K562 (cell line): ENCODE measurements at regions not wholly inside any gene's neighbourhood (a gene's known extent, or its start where the extent isn't known, plus 50 kb on each side); places are given as distances from the start of the nearest gene placed in this dataset.

Experiments used
- ATAC-seq: fragments of 200-7000 bp; cut with Tn5 transposase; 3 replicates; pipeline ENCODE4 v1.9.1; 2020; ENCODE audit warnings: moderate library complexity
- BruUV-seq: library from RNA; stranded (reverse); fragments of 400-500 nt; replicated peaks from 2 replicates; lab custom pipeline; 2021; lab: Mats Ljungman, UMichigan
- CTCF ChIA-PET: fragments of 300-600 bp; formaldehyde crosslinking; extraction: SDS; loops from one replicate; lab custom pipeline; 2021; ENCODE audit warnings: low intra/inter-chr PET ratio; lab: Yijun Ruan, JAX
- POLR2A ChIA-PET: fragments of 300-600, 350-650 bp; sonication (Branson Sonifier 250); formaldehyde crosslinking; extraction: SDS; loops from one replicate; lab custom pipeline; 2021; ENCODE audit warnings: antibody characterized with exemption, inconsistent platforms; lab: Yijun Ruan, JAX
- DNase-seq, 4 experiments: peaks; one replicate each; pipeline versions ENCODE4 v3.0.0 to v3.0.0-alpha.2; 2011 to 2018; ENCODE audit warnings: low spot score in 3 of 4, mixed read lengths in 3 of 4; ENCODE audit errors: extremely low read depth in 1 of 4
- FAIRE-seq: peaks from 2 replicates; lab custom pipeline; 2011; peaks lifted over from hg19 to GRCh38; lab: Jason Lieb, UNC
- H2AFZ ChIP-seq: 2 replicates; pipeline ENCODE4 v1.6.0; 2011; ENCODE audit warnings: low read depth, low read length, control low read depth, inconsistent platforms
- H3K27ac ChIP-seq: fragments of 200-600 bp; 3 replicates; pipeline ENCODE4 v1.8.0; 2011; ENCODE audit warnings: low read depth, mild to moderate bottlenecking, control low read depth, inconsistent platforms, low read length, moderate library complexity, mixed read lengths; ENCODE audit errors: extremely low read depth
- H3K27me3 ChIP-seq, 2 experiments: fragments of 300-600 bp in 1 of 2; 2 replicates in 1 of 2; 3 replicates in 1 of 2; pipeline versions ENCODE4 v1.6.0 to v1.8.0; 2011; ENCODE audit warnings: inconsistent platforms in 2 of 2, low read length in 2 of 2, mild to moderate bottlenecking in 1 of 2, mixed read lengths in 1 of 2, moderate library complexity in 1 of 2; ENCODE audit not compliant: control insufficient read depth in 2 of 2, insufficient read depth in 2 of 2
- H3K36me3 ChIP-seq: fragments of 300-600 bp; 3 replicates; pipeline ENCODE4 v1.8.0; 2011; ENCODE audit warnings: mild to moderate bottlenecking, low read length, inconsistent platforms; ENCODE audit not compliant: control insufficient read depth, insufficient read depth
- H3K4me1 ChIP-seq, 2 experiments: fragments of 200-600 bp in 1 of 2; replicated peaks in 1 of 2; 2 replicates in 1 of 2; 3 replicates in 1 of 2; pipeline versions ENCODE4 v1.5.1 to v1.8.0; 2011; ENCODE audit warnings: inconsistent platforms in 2 of 2, low read length in 2 of 2, mild to moderate bottlenecking in 1 of 2, mixed read lengths in 1 of 2, moderate library complexity in 1 of 2; ENCODE audit not compliant: control insufficient read depth in 2 of 2, insufficient read depth in 2 of 2
- H3K4me2 ChIP-seq: 2 replicates; pipeline ENCODE4 v1.6.1; 2011; ENCODE audit warnings: low read length, control low read depth, inconsistent platforms, mixed read lengths; ENCODE audit not compliant: insufficient read depth
- H3K4me3 ChIP-seq: fragments of 200-600 bp; sonication (generic), shearing (Covaris generic); 2 replicates; pipeline ENCODE4 v1.5.1; 2016; ENCODE audit warnings: control low read depth, inconsistent platforms
- H3K79me2 ChIP-seq: fragments of 200-600 bp; 3 replicates; pipeline ENCODE4 v1.8.0; 2011; ENCODE audit warnings: low read length, inconsistent platforms; ENCODE audit not compliant: control insufficient read depth, insufficient read depth
- H3K9ac ChIP-seq, 2 experiments: 2 replicates each; pipeline versions ENCODE4 v1.6.0 to v1.6.1; 2011; ENCODE audit warnings: low read depth in 2 of 2, low read length in 2 of 2, control low read depth in 1 of 2, inconsistent platforms in 1 of 2, mild to moderate bottlenecking in 1 of 2, mixed read lengths in 1 of 2; ENCODE audit not compliant: insufficient read depth in 1 of 2
- H3K9me1 ChIP-seq: one replicate; pipeline ENCODE4 v1.6.0; 2011; ENCODE audit warnings: inconsistent platforms, mild to moderate bottlenecking, low read length, moderate library complexity; ENCODE audit not compliant: control insufficient read depth, insufficient read depth
- H3K9me3 ChIP-seq: replicated peaks from 2 replicates; pipeline ENCODE4 v1.5.1; 2011; ENCODE audit warnings: low read depth, low read length, inconsistent platforms; ENCODE audit not compliant: control insufficient read depth, insufficient read depth
- H4K20me1 ChIP-seq: replicated peaks from 2 replicates; pipeline ENCODE4 v1.6.1; 2011; ENCODE audit warnings: low read length, inconsistent platforms, mixed read lengths; ENCODE audit not compliant: control insufficient read depth, insufficient read depth
- BHLHE40 ChIP-seq: IDR thresholded peaks from 2 replicates; pipeline ENCODE4 v1.6.1; 2011; ENCODE audit warnings: low read length, improper control_type of control experiment
- CBFA2T3 ChIP-seq: fragments of 450-650 bp; IDR thresholded peaks from 2 replicates; pipeline ENCODE4 v1.6.1; 2017
- CBFB ChIP-seq: sonication (generic); formaldehyde crosslinking; IDR thresholded peaks from 2 replicates; pipeline ENCODE4 v1.4.0; 2020; ENCODE audit warnings: mild to moderate bottlenecking, missing genetic modification reagents
- DPF2 ChIP-seq: fragments of 450-650 bp; IDR thresholded peaks from 2 replicates; pipeline ENCODE4 v1.6.1; 2016
- MEIS2 ChIP-seq: fragments of 450-650 bp; IDR thresholded peaks from 2 replicates; pipeline ENCODE4 v1.6.1; 2014; ENCODE audit warnings: mild to moderate bottlenecking; ENCODE audit not compliant: partially characterized antibody
- TAF15 ChIP-seq: fragments of 200-400 bp; formaldehyde crosslinking; IDR thresholded peaks from 2 replicates; pipeline ENCODE4 v1.6.1; 2017; ENCODE audit warnings: mild to moderate bottlenecking, low read depth, low read length, moderate library complexity
- TCF7L2 ChIP-seq: fragments of 150-350 bp; IDR thresholded peaks from 2 replicates; pipeline ENCODE4 v1.6.1; 2016; ENCODE audit warnings: low read depth, mild to moderate bottlenecking, low read length, moderate library complexity
- TEAD4 ChIP-seq, 2 experiments: sonication (generic) in 1 of 2; formaldehyde crosslinking in 1 of 2; IDR thresholded peaks; 2 replicates each; pipeline versions ENCODE4 v1.6.1 to v1.8.0; 2012 to 2022; ENCODE audit warnings: borderline replicate concordance in 1 of 2, inconsistent platforms in 1 of 2, low read length in 1 of 2, mild to moderate bottlenecking in 1 of 2, missing genetic modification reagents in 1 of 2
- XRCC5 ChIP-seq: fragments of 200-400 bp; formaldehyde crosslinking; IDR thresholded peaks from 2 replicates; pipeline ENCODE4 v1.6.1; 2017; ENCODE audit warnings: low read depth, mild to moderate bottlenecking, low read length
- ZBTB7A ChIP-seq: IDR thresholded peaks from 2 replicates; pipeline ENCODE4 v1.6.1; 2011; ENCODE audit warnings: low read depth, mild to moderate bottlenecking, low read length, moderate library complexity, borderline replicate concordance; ENCODE audit not compliant: control insufficient read depth
- ZNF184 ChIP-seq: sonication (generic); formaldehyde crosslinking; IDR thresholded peaks from 2 replicates; pipeline ENCODE4 v1.5.0; 2020; ENCODE audit warnings: missing genetic modification reagents
- ZNF445 ChIP-seq: fragments of 250-450 bp; sonication (Bioruptor Pico); IDR thresholded peaks from 2 replicates; pipeline ENCODE4 v1.4.0; 2020; ENCODE audit warnings: low read depth, mild to moderate bottlenecking, moderate library complexity
- ZNF609 ChIP-seq: sonication (generic); formaldehyde crosslinking; IDR thresholded peaks from 2 replicates; pipeline ENCODE4 v1.8.1; 2023; ENCODE audit warnings: missing genetic modification reagents, mild to moderate bottlenecking, borderline replicate concordance
- WGBS: fragments of 100-300 bp; shearing (Covaris generic); methylation state at CpG from one replicate; pipeline ENCODE4 v1.1.6; 2016; ENCODE audit warnings: low coverage, mixed read lengths; ENCODE audit not compliant: insufficient coverage; ENCODE audit errors: missing lambda C conversion rate; 5-methylcytosine and 5-hydroxymethylcytosine counted together
- in situ Hi-C: fragments of 300-500 bp; cut with MboI; formaldehyde crosslinking; loops from 4 replicates; pipeline ENCODE4 v1.15.0; 2018; ENCODE audit warnings: inconsistent platforms, mixed read lengths
- intact Hi-C: fragments of 100-400 bp; cut with micrococcal nuclease; formaldehyde crosslinking; loops from 2 replicates; pipeline ENCODE4 v1.14.2; 2022

GRCh38 chr9:78562021-78562420 lies 265.1 kb downstream of the PSAT1 start:
- BruUV-seq = no TSS peak
- FAIRE-seq (no peak), DNase-seq (no peak), ATAC-seq (no peak)
- WGBS = 0% methylated on average over 1 of the region's 1 CpG
- in situ Hi-C loops = no loop called here
- H3K4me2 ChIP-seq = no peak overlapping the region
- H3K36me3 ChIP-seq = no peaks in the 10 kb centered on the region
- H3K4me1 ChIP-seq = no peaks in the 10 kb centered on the region
- H3K9me1 ChIP-seq = no peaks in the 10 kb centered on the region
- H3K79me2 ChIP-seq = no peaks in the 10 kb centered on the region
- no peaks in the 10 kb centered on the region for H3K27me3 ChIP-seq
- H2AFZ ChIP-seq = no peak overlapping the region
- no peak overlapping the region for H3K27ac ChIP-seq
- H4K20me1 ChIP-seq = no peaks in the 10 kb centered on the region
- H3K4me3 ChIP-seq = no peak overlapping the region
- POLR2A ChIA-PET = no interaction called here
- no peak for TF ChIP-seq MEIS2
- no peak for TF ChIP-seq CBFA2T3
- no peak for TF ChIP-seq ZBTB7A
- TF ChIP-seq DPF2 = no peak
- TF ChIP-seq TAF15 = no peak
- no peak for TF ChIP-seq BHLHE40
- no peak for TF ChIP-seq TEAD4 (IDR thresholded peaks at IDR 0.05; ENCODE audit: low read length)
- no peak for TF ChIP-seq TEAD4 (CRISPR knock-in tag; IDR thresholded peaks at IDR 0.05; ENCODE audit: borderline replicate concordance)
- no peak overlapping the region for H3K9ac ChIP-seq
- intact Hi-C loops = no loop called here
- H3K9me3 ChIP-seq = no peaks in the 10 kb centered on the region
- CTCF ChIA-PET = no interaction called here

GRCh38 chr9:78563269-78563668 lies 266.3 kb downstream of the PSAT1 start:
- CTCF ChIA-PET = no interaction called here
- Histone ChIP-seq H3K4me1 (no peaks in the 10 kb centered on the region), H3K27ac (no peak overlapping the region), H2AFZ (no peak overlapping the region), H3K9me1 (no peaks in the 10 kb centered on the region), H3K4me2 (no peak overlapping the region), H4K20me1 (no peaks in the 10 kb centered on the region), H3K79me2 (no peaks in the 10 kb centered on the region), H3K9me3 (no peaks in the 10 kb centered on the region), H3K4me3 (no peak overlapping the region), H3K36me3 (no peaks in the 10 kb centered on the region), H3K27me3 (no peaks in the 10 kb centered on the region), H3K9ac (no peak overlapping the region)
- in situ Hi-C loops (no loop called here), intact Hi-C loops (no loop called here)
- ATAC-seq (no peak), DNase-seq (no peak), FAIRE-seq (no peak)
- no TSS peak for BruUV-seq
- POLR2A ChIA-PET = interaction anchor here (0.6 kb wide), 1 partner anchor 555 kb away, joined by 3 read pairs; no protein-coding TSS in a partner anchor
- 3% methylated on average over 5 of the region's 5 CpGs for WGBS
- TF ChIP-seq ZNF184 (CRISPR knock-in tag) (no peak), ZNF445 (CRISPR knock-in tag) (no peak), CBFB (CRISPR knock-in tag) (no peak), TCF7L2 (no peak), XRCC5 (no peak), ZNF609 (CRISPR knock-in tag) (no peak)
